Stimulated activated CD8-positive, alpha-beta memory T cell treated with anti-CD3 and anti-CD28 coated beads, Interleukin-7, amount 100 ng/mL, for 24 hours (primary cell): ENCODE measurements at regions not wholly inside any gene's neighbourhood (a gene's known extent, or its start where the extent isn't known, plus 50 kb on each side); places are given as distances from the start of the nearest gene placed in this dataset.
"Not testable (repeated sequence)": the region's sequence is repeated elsewhere in the genome, so short reads cannot be mapped to it uniquely, and the experiment has no call there.

Experiments used
- DNase-seq: peaks from one replicate; pipeline ENCODE4 v3.0.0-alpha.2; 2020; ENCODE audit warnings: low read depth

DNA sequence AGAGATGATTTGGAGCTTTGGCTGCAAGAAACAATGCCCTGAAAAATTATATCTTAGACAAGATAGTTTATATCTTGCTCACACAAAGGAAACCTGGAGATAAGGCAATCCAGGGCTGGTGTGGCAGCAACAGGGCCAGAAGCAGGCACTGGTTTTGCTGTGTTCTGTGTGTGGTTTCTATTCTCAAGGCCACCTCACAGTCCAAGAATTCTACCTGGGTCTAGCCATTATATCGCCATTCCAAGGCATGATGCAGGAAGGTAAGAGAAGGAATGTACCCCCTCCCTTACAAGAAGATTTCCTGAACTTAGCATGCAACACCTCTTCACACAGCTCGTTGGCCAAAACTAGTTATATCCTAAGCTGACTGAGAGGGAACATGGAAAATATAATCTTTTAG, 74.5 kb upstream of the MEGF10 start:
- DNase-seq: no peak

- no peak for DNase-seq
Measured at GRCh38 chr5:127216898-127217675, 73.5 kb upstream of the MEGF10 start.

- not testable (repeated sequence) for DNase-seq
Measured at GRCh38 chr5:127221936-127222335, 68.7 kb upstream of the MEGF10 start.

GRCh38 chr5:127222571-127223156, 67.9 kb upstream of the MEGF10 start:
- DNase-seq: not testable (repeated sequence)

GRCh38 chr5:127223256-127223974, 67.2 kb upstream of the MEGF10 start:
- no peak for DNase-seq

DNA sequence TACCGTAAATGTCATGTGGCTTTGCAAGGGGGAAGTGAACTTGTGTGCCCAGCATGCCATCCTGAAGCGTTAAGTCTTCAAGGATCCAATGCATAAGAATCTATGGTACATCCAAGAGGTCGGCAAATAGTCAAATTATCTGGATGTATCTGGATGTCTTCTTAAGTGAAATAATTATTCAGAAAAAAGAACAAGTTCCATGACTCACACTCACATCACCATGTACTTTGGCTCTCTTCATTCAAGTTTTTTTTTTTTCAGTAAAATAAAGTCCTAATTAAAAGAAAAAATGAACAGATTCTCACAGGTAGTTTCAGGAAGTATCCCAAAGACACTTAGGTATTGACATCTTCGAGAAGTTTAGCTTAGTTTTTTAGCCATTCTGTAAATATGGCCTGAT, 62.7 kb upstream of the MEGF10 start:
- no peak for DNase-seq

GRCh38 chr5:127228540-127229184, 61.9 kb upstream of the MEGF10 start:
- DNase-seq: no peak

- peak; percentile 7 for DNase-seq
Measured at GRCh38 chr5:127229185-127229889, 61.3 kb upstream of the MEGF10 start.

DNA sequence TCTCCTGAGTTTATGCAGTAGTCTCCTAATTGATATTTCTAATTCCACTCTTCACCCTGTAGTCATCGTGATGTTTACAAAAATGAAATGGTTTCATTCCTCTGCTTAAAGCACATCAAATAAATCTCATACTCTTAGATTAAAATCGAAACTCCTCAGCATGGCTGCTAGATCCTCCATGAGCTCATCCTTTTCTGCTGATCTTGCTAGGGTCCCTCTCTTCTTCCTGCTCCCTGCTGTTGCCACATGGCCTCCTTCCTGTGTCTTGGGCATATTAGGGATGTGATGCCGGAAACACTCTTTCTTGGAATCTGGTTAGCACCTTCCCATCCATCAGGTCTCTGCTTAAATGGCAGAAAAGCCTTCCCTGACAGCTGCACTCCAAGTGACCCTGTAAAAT, 59.5 kb upstream of the MEGF10 start:
- no peak for DNase-seq

- no peak for DNase-seq
Measured at GRCh38 chr5:127233590-127233989, 57.0 kb upstream of the MEGF10 start.

GRCh38 chr5:127235136-127235535, 55.5 kb upstream of the MEGF10 start:
- DNase-seq: no peak

DNA sequence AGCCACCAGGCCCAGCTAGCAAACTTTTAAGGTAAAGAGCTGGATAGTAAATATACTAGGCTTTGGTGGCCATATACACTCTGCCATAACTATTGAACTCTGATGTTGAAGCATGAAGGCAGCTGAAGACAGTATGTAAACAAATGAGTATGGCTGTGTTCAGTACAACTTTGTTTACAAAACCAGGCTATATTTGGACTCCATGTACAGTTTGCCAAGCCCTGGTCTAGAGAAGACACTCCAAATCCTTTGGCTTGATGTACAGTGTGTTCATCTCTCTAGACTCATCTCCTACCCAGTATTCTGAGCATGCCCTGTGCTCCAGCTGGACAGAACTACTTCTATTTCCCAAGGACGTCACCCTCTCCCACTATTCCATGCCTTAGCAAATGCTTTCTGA, 54.3 kb upstream of the MEGF10 start:
- DNase-seq: no peak
